Endothelial cell of umbilical vein (primary cell): ENCODE measurements at regions not wholly inside any gene's neighbourhood (a gene's known extent, or its start where the extent isn't known, plus 50 kb on each side); places are given as distances from the start of the nearest gene placed in this dataset.

Source experiments
- CTCF ChIP-seq, 2 donors: IDR thresholded peaks; 1 replicate in 1 of 2; 2 replicates in 1 of 2; pipeline ENCODE4 v1.5.1; 2011; ENCODE audit warnings: low read length in 2 of 2, mild to moderate bottlenecking in 2 of 2, moderate library complexity in 2 of 2, control low read depth in 1 of 2, inconsistent platforms in 1 of 2, low read depth in 1 of 2; ENCODE audit not compliant: insufficient read depth in 1 of 2; ENCODE audit errors: extremely low read depth in 1 of 2
- EZH2 ChIP-seq: IDR thresholded peaks from 2 replicates; pipeline ENCODE4 v1.6.1; 2012; ENCODE audit warnings: borderline replicate concordance, low read depth, mild to moderate bottlenecking, moderate library complexity, low read length, inconsistent platforms; ENCODE audit not compliant: severe bottlenecking
- POLR2A ChIP-seq: IDR thresholded peaks from 2 replicates; pipeline ENCODE4 v1.6.1; 2012; ENCODE audit warnings: low read depth, mild to moderate bottlenecking, control low read depth, low read length
- POLR2AphosphoS5 ChIP-seq: IDR thresholded peaks from 2 replicates; pipeline ENCODE4 v1.6.1; 2012; ENCODE audit warnings: low read depth, mild to moderate bottlenecking, control low read depth, low read length, moderate library complexity; ENCODE audit not compliant: insufficient read depth

GRCh38 chr6:145468534-145468933 is 266.8 kb downstream of the EPM2A start:
- TF ChIP-seq CTCF (IDR thresholded peaks at IDR 0.05; ENCODE audit: extremely low read depth in 1 of 2, insufficient read depth in 1 of 2, low read depth in 1 of 2, low read length in 2 of 2), result no peak
- TF ChIP-seq EZH2, result no peak
- no peak for TF ChIP-seq POLR2A
- no peak for TF ChIP-seq POLR2AphosphoS5
